GM19463 (cell line): ENCODE measurements at regions not wholly inside any gene's neighbourhood (a gene's known extent, or its start where the extent isn't known, plus 50 kb on each side); places are given as distances from the start of the nearest gene placed in this dataset.
"Not testable (repeated sequence)": the region's sequence is repeated elsewhere in the genome, so short reads cannot be mapped to it uniquely, and the experiment has no call there.

Source experiments
- ATAC-seq: cut with Tn5 transposase; IDR thresholded peaks from one replicate; pipeline ENCODE4 v1.9.1; 2021; ENCODE audit warnings: mild to moderate bottlenecking, moderate library complexity; ENCODE audit not compliant: unreplicated experiment

DNA sequence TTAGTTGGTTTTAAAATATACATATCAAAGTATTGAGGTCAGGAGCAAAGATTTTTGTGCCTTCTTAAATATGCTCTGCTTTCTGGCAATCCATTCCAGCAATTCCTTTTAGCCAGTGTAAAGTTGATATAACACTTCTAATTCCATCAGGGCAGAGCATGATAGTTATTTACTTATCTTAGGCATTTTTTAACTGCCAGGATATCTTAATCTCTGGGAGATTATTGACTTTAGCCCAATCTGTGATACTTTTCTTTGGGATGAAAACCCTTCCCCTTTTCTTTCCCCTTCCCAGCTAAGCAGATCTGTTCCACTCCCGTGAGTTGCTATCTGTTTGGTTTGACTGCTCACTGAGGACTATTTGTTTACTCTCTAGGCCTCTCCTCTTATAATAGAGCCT lies 168.7 kb upstream of the RSPO3 start:
- ATAC-seq, result no peak

DNA sequence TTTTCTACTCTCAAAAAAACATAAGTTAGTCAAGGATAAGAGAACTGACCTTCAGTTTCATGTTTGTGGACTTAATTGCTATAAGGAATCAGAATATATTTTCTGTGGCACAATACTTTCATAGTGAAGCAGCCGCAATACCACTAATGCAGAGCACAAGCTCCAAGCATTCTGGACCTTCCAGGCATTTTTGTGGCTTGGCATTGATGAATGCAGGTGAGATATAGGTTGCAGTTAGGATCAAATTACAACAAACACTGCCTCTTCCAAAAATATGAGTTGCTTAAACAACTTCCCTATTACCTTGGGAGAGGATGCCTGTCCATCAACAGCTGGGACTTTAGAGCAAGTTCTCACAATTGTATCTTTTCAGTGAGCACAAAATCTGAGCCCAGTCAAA lies 162.8 kb upstream of the RSPO3 start:
- ATAC-seq, result no peak

DNA sequence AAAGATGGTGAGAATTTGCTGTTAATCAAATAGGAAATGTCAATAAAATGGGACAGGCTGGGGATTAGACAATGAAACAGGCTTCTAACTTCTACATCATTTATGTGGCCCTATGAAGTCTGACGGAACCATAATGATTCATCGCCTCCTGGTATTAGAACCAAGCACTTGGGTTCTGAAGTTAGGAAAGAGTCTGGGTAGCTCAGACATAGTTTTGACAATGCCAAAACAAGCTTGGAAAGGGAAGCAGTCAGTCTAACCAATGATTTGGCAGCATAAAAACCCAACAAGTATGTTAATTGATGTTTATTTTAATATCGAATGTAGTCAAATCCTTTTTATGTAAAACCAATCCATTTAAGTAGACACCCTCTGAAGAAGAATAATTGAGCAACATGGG lies 160.8 kb upstream of the RSPO3 start:
- ATAC-seq, result no peak

DNA sequence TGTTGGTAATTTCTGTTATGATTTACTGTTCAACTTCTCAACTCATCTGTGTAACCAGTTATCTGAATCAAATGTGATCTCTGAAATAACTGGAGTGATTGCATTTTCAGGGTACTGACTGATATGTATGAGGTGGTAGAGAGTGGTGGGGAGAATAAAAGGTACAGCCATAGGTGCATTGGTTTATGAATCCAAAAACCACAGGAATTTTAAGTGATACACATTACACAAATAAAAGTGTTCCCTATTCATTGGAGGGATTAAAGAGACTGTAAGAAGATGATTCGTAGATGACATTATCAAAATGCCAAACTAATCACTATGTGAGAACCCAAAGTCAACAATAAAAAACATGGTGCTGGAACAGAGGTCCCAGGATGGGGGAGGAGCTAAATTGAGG lies 158.7 kb upstream of the RSPO3 start:
- no peak for ATAC-seq

DNA sequence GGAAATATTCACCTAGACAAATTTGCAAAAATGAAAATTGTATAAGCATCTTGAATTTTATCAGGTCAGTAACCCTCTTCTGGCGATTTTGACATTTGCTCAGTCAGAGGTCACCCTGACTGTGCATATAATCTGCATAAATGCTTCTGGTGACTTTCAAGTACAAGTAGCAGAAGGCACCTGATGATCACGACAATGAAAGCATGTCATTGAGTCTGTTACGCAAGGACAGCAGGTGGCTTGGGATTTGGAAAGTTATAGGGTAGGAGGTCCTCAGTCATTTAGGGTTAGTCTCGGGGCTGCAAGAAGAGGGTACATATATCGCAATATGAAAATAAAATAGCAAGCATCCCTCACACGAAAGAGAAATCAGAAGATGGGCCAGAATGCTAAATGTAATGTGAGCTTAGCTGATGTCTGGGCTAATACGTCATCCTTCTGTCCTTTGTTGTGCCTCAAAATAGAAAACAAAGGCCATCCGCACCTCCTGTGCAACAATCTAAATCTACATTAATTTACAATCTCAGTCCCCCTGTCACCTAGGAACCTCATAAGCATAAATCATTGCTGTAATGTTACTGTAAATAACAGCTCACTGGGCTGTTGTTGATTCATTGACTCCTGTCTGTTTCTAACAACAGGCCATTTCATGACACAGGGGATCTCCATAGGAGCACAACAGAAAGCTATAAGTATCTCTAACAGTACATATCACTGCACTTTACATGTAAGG lies 155.2 kb upstream of the RSPO3 start:
- no peak for ATAC-seq

DNA sequence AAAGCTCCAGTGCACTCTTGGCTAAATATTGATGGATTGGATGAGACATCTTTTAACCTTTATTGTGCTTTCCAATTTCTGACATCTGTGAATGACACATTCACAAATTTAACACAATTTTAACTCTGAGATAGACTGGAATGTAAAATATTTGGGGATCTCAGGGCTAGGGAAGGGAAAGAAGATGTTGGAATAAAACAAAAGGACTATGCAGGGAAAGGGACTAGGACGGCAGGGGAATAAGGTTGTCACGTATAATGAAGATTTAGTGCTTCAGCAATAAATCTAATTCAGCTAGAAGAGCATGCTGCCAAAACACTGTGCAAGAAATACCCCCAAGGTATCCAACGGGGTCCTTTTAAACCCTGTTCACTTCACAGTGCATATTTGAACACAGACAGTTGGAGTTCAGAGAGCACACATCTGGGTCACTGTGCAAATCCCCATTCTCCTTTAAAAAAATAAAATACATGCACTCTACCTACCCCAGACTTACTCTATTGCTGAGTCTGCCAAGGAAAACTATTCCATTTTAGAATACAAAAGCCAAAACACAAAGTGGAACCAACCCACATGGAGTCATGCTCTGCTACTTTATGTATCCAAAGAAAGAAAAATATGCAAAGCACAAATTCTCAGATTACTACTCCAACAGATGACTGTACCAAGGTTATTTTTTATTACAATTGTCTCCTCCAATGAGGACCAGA lies 151.0 kb upstream of the RSPO3 start:
- no peak for ATAC-seq

DNA sequence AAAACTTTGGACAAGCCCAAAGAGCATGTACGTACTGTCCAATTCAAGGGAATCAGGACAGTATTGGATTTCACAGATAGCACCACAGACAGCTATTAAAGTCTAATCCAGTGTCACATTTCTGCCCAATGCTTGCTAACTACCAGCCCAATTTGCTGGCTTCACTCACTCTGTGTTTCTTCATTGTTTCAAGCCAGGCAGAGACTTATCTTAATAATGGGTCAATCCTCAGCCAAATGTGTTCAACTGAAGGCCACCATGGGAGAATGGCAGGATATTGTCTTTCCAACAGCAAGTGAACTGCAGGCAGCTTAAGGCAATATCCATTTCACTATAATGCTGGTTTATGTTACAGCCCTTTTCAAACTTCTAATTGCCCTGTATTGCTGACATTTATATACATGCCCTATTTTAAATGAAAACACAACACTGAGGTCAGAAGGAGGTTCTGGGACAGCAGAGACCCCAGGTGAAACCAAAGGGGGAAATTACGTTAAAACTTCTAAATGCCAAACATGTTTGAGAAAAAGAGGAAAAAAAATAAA lies 142.1 kb upstream of the RSPO3 start:
- ATAC-seq, result no peak

DNA sequence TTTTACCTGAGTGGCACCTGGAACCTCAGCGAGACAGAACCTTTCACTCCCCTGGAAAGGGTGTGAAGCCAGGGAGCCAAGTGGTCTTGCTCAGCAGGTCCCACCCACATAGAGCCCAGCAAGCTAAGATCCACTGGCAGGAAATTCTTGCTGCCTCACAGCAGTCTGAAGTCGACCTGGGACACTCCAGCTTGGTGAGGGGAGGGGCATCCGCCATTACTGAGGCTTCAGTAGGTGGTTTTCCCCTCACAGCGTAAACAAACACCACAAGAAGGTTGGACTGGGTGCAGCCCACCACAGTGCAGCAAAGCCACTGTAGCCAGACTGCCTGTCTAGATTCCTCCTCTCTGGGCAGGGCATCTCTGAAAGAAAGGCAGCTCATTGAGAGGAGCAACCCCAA lies 134.7 kb upstream of the RSPO3 start:
- no peak for ATAC-seq

DNA sequence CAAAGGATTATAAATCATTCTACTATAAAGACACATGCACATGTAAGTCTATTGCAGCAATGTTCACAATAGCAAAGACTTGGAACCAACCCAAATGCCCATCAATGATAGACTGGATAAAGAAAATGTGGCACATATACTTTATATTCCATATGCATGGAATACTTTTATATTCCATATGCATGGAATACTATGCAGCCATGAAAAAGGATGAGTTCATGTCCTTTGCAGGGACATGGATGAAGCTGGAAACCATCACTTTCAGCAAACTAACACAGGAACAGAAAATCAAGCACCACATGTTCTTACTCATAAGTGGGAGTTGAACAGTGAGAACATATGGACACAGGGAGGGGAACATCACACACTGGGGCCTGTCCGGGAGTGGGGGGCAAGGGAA lies 130.3 kb upstream of the RSPO3 start:
- not testable (repeated sequence) for ATAC-seq

DNA sequence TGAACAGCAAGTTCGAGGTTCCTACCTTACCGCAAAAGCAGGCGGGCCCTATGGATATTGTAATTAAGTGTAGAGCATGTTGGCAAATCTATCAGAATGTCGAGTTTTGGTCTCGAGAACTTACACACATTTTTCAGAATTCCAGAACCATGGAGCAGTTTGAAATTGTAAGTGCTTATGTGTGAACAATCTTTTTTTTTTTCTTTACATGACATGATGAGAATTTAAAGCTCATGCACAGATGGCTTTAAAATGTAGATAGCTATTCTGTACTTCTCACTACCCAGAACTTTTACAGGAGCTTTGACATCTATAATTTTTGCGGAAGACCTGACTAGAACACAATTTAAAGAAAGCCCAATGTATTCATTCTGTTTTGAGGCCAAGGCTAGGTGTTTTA lies 117.8 kb upstream of the RSPO3 start:
- no peak for ATAC-seq

DNA sequence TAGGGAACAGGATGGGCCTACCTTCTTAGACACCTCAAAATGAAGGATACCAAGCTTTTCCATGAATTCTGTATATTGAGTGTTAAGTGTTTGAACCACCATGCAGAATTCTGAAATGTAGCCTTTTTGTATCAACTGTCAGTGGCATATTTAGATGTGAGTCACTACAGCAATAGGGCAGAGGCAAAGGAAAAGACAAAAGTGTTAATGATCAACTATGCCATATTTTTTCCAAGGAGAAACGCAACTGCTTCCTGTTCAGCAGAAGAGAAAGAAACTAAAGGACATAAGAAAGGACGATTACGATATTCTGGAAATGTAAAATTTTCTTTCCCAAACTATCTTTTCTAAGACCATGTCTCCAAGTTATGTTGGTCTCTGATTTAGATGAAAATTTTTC lies 104.6 kb upstream of the RSPO3 start:
- no peak for ATAC-seq

DNA sequence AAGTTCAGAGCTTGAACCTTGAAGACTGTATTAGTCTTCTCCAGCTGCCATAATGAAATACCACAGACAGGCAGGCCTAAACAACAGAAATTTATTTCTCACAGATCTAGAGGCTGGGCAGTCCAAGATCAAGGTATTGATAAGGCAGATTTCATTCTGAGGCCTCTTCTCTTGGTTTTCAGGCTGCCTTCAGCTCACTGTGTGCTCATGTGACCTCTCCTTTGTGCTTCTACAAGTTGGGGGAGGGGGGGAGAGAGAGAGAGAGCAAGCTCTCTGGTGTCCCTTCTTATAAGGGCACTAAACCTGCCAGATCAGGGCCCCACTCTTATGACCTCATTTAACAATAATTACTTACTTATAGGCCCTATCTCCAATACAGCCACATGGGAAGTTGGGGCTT lies 102.6 kb upstream of the RSPO3 start:
- no peak for ATAC-seq

DNA sequence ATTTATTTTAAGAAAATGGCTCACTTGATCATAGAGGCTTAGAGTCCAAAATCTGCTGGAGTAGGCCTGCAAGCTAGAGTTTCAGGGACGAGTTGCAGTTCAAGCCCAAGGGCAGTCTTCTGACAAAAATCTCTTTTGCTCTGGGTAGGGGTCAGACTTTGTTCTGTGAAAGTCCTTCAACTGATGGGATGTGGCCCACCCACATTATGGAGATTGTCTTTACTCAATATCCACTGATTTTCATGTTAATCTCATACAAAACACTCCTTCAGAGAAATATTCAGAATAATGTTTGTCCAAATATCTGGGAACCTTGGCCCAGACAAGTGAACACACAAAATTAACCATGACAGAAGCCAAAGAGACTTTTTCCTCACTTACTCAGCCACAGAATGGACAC lies 98.6 kb upstream of the RSPO3 start:
- ATAC-seq, result no peak

DNA sequence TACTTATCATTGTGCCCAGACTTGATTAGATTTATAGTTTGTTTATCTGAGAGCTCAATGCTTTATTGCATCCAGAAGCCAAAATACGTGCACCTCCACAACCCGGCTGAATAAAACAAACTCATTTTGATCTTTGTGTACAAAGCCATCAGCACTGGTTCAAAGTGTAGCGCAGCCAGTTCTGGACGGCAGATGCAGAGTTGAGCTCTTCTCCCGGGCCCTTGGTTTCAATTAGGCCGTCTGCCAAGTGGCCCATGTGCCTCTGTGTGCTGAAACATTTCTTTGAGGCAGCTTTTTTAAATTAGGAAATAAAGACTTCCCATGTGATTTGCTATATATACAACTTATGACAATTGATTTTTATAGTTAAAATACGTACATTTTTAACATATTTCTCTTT lies 96.2 kb upstream of the RSPO3 start:
- ATAC-seq, result no peak

DNA sequence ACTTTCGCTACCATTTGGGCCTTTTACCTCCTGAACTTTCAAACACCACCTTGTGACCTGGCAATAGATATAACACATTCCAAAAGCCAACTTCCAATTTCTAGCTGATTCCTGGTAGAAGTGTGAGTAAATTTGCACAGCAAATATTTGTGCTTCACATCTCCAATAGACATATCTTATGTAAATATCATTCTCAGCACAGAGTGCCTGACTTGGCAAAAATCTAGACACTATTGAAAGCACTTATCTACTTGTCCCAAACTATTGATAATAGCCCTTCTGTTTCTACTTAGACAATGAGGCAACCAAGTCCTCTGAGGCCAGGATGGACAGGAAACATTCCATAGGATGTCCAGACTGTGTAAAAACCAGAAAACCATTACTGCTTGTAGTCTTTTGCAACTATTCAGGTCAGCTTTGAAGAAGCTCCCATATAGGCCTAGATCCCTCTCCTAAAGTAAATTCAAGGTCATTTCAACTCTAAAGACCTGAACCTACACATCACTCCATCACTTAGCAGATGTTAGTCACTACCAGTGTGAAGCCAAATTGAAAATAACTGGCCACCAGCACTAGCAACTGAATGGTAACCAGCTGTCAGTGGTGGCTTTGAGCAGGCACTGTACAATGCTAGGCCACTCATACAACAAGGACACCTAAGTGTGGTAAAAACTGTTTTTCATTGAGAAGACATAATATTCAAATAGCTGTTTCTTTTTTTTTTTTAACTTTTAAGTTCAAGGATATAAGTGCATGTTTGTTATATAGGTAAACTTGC lies 95.3 kb upstream of the RSPO3 start:
- no peak for ATAC-seq

DNA sequence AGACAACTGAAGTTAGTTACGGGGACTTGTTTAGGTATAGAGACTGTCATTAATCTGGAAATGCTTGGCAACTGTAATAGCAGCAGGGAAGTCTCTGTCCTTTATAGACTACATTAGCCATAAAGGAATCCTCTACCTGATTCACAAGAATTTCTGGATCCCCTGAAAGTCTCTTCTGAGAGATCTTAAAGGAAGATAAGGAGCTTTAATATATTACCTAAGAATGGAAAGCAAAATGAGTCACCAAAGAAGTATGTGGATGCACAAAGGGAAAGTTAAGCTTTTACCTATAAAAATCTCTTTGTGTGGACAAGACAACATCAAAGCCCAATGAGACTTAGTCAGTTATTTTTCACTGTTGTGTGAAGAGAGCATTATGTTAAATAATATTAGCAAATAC lies 92.2 kb upstream of the RSPO3 start:
- no peak for ATAC-seq

DNA sequence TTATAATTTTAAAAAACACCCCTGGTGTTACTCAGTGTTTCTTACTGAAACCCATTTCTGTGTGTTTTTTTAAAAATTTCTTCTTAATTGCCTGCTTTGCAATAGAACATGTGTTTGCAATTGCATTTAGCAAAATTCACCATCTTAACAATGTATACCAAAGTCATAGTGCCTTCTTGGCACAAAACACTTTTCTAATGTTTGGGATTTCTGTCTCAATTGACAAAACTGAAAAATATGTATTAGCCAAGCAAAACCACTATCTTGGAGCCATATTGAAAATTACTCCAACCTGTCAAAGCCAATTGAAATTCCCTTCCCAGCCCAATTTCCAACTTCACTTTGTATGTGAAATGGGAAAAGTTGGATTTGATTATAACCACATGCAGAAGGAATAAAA lies 88.4 kb upstream of the RSPO3 start:
- no peak for ATAC-seq

DNA sequence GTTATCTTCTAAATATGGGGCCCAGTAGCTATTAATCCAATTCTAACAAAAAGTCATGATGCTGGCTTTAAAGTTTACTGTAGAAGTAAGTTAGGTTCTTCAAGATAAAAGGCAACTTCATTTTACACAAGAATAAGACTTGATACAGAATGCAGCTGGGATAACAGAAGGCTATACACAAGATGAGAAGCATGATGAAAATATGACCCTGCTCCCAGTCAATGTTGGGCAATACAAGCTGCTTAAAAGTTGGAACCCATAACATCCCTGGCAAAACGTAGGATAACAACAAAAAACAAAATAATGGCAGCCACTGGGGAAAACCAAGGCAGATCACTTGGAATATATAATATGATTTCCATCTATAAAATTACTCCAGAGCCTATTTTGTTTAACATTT lies 87.6 kb upstream of the RSPO3 start:
- no peak for ATAC-seq

DNA sequence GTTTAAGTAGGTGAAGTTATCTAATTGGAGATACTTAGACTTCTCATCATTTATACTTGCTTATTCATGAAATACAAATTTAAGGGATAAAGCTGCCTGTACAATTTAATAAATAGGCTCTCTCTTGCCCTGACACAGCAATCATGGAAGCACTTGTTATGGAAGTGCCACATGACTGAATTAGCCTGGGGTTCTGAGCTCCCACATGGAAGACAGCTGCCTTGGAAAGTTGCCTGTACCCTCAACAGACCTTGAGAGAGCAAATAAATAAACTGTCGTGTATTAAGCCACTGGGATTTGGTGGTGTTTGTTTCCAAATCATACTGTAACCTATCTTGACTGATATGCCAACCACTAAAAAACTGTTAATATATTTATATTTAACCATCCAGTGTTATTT lies 87.0 kb upstream of the RSPO3 start:
- ATAC-seq, result no peak

DNA sequence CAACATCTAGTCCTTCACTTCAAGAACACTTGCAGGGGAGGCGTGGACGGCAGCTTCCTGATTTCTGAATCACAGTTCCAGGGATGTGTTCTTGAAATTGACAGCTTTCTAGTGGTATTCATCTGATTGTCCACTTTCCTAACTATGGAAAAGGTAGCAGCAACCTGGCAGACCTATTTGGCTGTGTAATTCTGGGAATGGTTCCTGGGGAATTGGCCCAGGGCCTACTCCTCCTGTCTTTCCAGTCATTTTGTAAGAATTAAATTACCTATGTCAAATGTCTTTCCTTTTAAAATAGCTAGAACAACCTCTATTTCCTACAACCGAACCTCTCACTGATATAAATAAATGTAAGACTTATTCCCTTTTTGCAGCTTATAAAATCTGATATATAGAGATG lies 85.5 kb upstream of the RSPO3 start:
- no peak for ATAC-seq

DNA sequence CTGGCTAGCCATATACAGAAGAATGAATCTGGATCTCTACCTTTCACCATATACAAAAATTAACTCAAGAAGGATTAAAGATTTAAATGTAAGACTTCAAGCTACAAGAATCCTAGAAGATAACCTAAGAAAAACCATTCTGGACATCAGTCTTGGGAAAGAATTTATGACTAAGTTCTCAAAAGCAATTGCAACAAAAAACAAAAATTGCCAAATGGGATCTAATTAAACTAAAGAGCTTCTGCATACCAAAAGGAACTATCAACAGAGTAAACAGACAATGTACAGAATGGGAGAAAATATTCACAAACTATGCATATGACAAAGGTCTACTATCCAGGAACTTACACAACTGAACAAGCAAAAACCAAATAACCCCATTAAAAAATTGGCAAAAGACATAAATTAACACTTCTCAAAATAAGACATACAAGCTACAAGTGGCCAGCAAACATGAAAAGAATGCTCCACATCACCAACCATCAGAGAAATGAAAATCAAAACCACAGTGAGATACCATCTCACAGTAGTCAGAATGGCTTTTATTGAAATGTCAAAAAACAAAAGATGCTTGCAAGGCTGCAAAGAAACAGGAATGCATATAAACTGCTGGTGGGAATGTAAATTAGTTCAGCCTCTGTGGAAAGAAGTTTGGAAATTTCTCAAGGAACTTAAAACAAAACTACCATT lies 66.8 kb upstream of the RSPO3 start:
- ATAC-seq, result no peak
